ENCODE measurements at regions not wholly inside any gene's neighbourhood (a gene's known extent, or its start where the extent isn't known, plus 50 kb on each side); places are given as distances from the start of the nearest gene placed in this dataset.

DNA sequence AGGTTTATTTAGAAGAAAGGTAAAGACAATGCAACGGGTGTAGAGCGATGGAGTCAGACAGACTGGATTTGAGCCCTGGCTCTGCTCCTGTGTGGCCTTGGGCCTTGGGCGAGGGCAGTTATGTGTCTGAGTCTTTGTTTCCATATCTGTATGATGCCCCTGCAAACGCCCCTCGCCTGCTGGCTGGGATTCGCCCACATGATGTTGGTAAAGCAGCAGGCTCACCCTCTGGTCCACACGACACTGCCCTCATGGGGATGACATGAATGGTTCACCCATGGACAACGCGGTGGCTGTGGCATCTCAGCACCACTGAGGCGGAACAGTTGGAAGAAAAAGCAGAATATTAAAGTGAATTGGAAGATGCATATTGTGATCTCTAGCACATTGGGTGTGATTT lies 60.3 kb downstream of the FOXL1 start:
- H3K4me1 ChIP-seq (ENCODE audit: insufficient read depth, low read length): peaks cover 14% of the 10 kb centered on the region
- Mint-ChIP-seq H3K4me1 (ENCODE audit: low read depth, unreplicated experiment) (peaks cover 2% of the 10 kb centered on the region), H3K27me3 (ENCODE audit: low read depth, unreplicated experiment) (peaks cover 33% of the 10 kb centered on the region), H3K36me3 (ENCODE audit: low read depth, unreplicated experiment) (no peaks in the 10 kb centered on the region), H3K4me3 (ENCODE audit: unreplicated experiment) (no peak overlapping the region), H3K27ac (ENCODE audit: unreplicated experiment) (no peak overlapping the region), H3K9me3 (ENCODE audit: unreplicated experiment) (no peaks in the 10 kb centered on the region)
- no peak overlapping the region for H3K4me2 ChIP-seq (ENCODE audit: low read length)
- no peak overlapping the region for H3K9ac ChIP-seq (ENCODE audit: low read length)
- FAIRE-seq (no peak), DNase-seq (ENCODE audit: low read depth) (no peak)
- no peaks in the 10 kb centered on the region for H3K79me2 ChIP-seq (ENCODE audit: insufficient read depth, low read length)
- H3K27me3 ChIP-seq (ENCODE audit: insufficient read depth, low read length): no peaks in the 10 kb centered on the region
- H3K27ac ChIP-seq (ENCODE audit: low read depth, low read length): no peak overlapping the region
- no peak for TF ChIP-seq EZH2 (IDR thresholded peaks at IDR 0.05; ENCODE audit: insufficient read depth, low read length)
- TF ChIP-seq, protein P1, sequence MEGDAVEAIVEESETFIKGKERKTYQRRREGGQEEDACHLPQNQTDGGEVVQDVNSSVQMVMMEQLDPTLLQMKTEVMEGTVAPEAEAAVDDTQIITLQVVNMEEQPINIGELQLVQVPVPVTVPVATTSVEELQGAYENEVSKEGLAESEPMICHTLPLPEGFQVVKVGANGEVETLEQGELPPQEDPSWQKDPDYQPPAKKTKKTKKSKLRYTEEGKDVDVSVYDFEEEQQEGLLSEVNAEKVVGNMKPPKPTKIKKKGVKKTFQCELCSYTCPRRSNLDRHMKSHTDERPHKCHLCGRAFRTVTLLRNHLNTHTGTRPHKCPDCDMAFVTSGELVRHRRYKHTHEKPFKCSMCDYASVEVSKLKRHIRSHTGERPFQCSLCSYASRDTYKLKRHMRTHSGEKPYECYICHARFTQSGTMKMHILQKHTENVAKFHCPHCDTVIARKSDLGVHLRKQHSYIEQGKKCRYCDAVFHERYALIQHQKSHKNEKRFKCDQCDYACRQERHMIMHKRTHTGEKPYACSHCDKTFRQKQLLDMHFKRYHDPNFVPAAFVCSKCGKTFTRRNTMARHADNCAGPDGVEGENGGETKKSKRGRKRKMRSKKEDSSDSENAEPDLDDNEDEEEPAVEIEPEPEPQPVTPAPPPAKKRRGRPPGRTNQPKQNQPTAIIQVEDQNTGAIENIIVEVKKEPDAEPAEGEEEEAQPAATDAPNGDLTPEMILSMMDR (IDR thresholded peaks at IDR 0.05; ENCODE audit: insufficient read depth, low read depth, low read length): no peak
- H3K36me3 ChIP-seq (ENCODE audit: insufficient read depth, low read length): no peaks in the 10 kb centered on the region
- H2AFZ ChIP-seq (ENCODE audit: low read depth, low read length): no peak overlapping the region
- H3K9me3 ChIP-seq (ENCODE audit: insufficient read depth, low read depth, low read length): no peaks in the 10 kb centered on the region
- no peak overlapping the region for H3K4me3 ChIP-seq (ENCODE audit: insufficient read depth, low read depth, low read length)
- H4K20me1 ChIP-seq (ENCODE audit: insufficient read depth, low read length): no peaks in the 10 kb centered on the region

DNA sequence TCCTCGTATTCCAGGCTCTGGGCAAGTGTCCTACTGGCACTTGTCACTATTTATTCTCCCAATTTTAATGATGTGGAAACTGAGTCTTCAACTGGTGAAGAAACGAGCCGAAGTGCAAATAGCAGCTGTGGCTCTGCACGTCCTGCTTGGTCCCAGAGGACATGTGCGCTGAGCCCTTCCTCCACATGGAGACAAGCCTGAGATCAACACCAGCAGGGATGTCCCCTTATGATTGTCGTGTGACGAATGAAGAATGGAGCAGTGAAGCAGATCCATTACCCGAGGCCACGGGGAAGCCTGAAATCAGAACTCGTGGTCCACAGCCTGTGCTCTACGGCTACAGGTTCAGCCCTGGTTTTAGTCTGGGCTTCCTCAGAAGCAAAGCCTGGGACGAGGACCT lies 61.0 kb downstream of the FOXL1 start:
- Histone ChIP-seq H4K20me1 (ENCODE audit: insufficient read depth, low read length) (no peaks in the 10 kb centered on the region), H3K27ac (ENCODE audit: low read depth, low read length) (no peak overlapping the region), H3K27me3 (ENCODE audit: insufficient read depth, low read length) (no peaks in the 10 kb centered on the region), H3K9me3 (ENCODE audit: insufficient read depth, low read depth, low read length) (no peaks in the 10 kb centered on the region), H3K36me3 (ENCODE audit: insufficient read depth, low read length) (no peaks in the 10 kb centered on the region), H3K9ac (ENCODE audit: low read length) (no peak overlapping the region), H3K79me2 (ENCODE audit: insufficient read depth, low read length) (no peaks in the 10 kb centered on the region), H3K4me1 (ENCODE audit: insufficient read depth, low read length) (peaks cover 13% of the 10 kb centered on the region), H3K4me3 (ENCODE audit: insufficient read depth, low read depth, low read length) (no peak overlapping the region), H2AFZ (ENCODE audit: low read depth, low read length) (no peak overlapping the region), H3K4me2 (ENCODE audit: low read length) (no peak overlapping the region)
- H3K27me3 Mint-ChIP-seq (ENCODE audit: low read depth, unreplicated experiment): peaks cover 33% of the 10 kb centered on the region
- no peaks in the 10 kb centered on the region for H3K36me3 Mint-ChIP-seq (ENCODE audit: low read depth, unreplicated experiment)
- DNase-seq (ENCODE audit: low read depth): no peak
- no peak overlapping the region for H3K4me3 Mint-ChIP-seq (ENCODE audit: unreplicated experiment)
- H3K4me1 Mint-ChIP-seq (ENCODE audit: low read depth, unreplicated experiment): peaks cover 2% of the 10 kb centered on the region
- no peak for FAIRE-seq
- no peaks in the 10 kb centered on the region for H3K9me3 Mint-ChIP-seq (ENCODE audit: unreplicated experiment)
- no peak overlapping the region for H3K27ac Mint-ChIP-seq (ENCODE audit: unreplicated experiment)
- TF ChIP-seq EZH2 (IDR thresholded peaks at IDR 0.05; ENCODE audit: insufficient read depth, low read length): no peak
- TF ChIP-seq, protein P1 (IDR thresholded peaks at IDR 0.05; ENCODE audit: insufficient read depth, low read depth, low read length): no peak

DNA sequence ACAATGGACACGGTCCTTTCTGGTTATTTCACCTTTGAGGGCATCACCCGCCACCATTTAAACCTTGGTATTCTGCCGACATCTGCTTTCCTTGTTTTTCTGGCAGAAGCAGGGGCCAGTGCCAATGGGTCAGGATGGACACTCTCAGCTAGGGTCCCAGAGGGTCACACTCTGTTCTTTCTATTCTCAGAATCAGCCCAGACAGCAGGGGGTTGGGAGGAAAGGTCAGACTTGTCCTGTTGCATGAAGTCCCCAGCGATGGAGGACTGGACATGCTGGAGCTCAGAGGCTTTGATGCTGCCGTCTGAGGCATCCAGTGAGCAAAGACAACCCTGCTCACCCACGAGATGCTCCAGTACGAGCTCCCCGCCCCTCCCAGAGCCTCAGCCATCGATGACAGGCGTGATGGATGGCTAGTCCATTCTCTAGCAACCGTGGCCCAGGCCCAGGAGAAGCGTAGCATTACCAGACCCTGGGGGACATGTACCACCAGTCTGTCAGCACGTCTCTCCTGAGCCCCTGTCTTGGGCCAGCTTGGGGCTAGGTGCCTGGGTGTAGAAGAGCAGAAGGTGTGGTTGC lies 62.0 kb downstream of the FOXL1 start:
- FAIRE-seq (no peak), DNase-seq (ENCODE audit: low read depth) (no peak)
- H3K27ac ChIP-seq (ENCODE audit: low read depth, low read length): no peak overlapping the region
- Mint-ChIP-seq H3K4me1 (ENCODE audit: low read depth, unreplicated experiment) (no peaks in the 10 kb centered on the region), H3K9me3 (ENCODE audit: unreplicated experiment) (no peaks in the 10 kb centered on the region), H3K27me3 (ENCODE audit: low read depth, unreplicated experiment) (peaks cover 39% of the 10 kb centered on the region), H3K27ac (ENCODE audit: unreplicated experiment) (no peak overlapping the region), H3K36me3 (ENCODE audit: low read depth, unreplicated experiment) (no peaks in the 10 kb centered on the region), H3K4me3 (ENCODE audit: unreplicated experiment) (no peak overlapping the region)
- H2AFZ ChIP-seq (ENCODE audit: low read depth, low read length): no peak overlapping the region
- no peak overlapping the region for H3K4me2 ChIP-seq (ENCODE audit: low read length)
- H3K4me3 ChIP-seq (ENCODE audit: insufficient read depth, low read depth, low read length): no peak overlapping the region
- no peaks in the 10 kb centered on the region for H3K9me3 ChIP-seq (ENCODE audit: insufficient read depth, low read depth, low read length)
- no peak overlapping the region for H3K9ac ChIP-seq (ENCODE audit: low read length)
- TF ChIP-seq EZH2 (IDR thresholded peaks at IDR 0.05; ENCODE audit: insufficient read depth, low read length): no peak
- TF ChIP-seq, protein P1 (IDR thresholded peaks at IDR 0.05; ENCODE audit: insufficient read depth, low read depth, low read length): no peak
- no peaks in the 10 kb centered on the region for H3K36me3 ChIP-seq (ENCODE audit: insufficient read depth, low read length)
- no peaks in the 10 kb centered on the region for H4K20me1 ChIP-seq (ENCODE audit: insufficient read depth, low read length)
- peaks cover 3% of the 10 kb centered on the region for H3K4me1 ChIP-seq (ENCODE audit: insufficient read depth, low read length)
- no peaks in the 10 kb centered on the region for H3K27me3 ChIP-seq (ENCODE audit: insufficient read depth, low read length)
- H3K79me2 ChIP-seq (ENCODE audit: insufficient read depth, low read length): no peaks in the 10 kb centered on the region

All from astrocyte (in vitro differentiated cells and primary cell).